Choroid plexus epithelial cell (primary cell): ENCODE measurements at regions not wholly inside any gene's neighbourhood (a gene's known extent, or its start where the extent isn't known, plus 50 kb on each side); places are given as distances from the start of the nearest gene placed in this dataset.
A peak's percentile ranks its signal among the peaks of the same experiment; 100 is the strongest.

ENCODE experiments used
- DNase-seq: peaks from one replicate; pipeline ENCODE4 v3.0.0-alpha.2; 2010; ENCODE audit warnings: low read depth
- H3K4me3 ChIP-seq: 2 replicates; pipeline ENCODE4 v1.5.1; 2011; ENCODE audit warnings: low read depth, mild to moderate bottlenecking, control low read depth, low read length, moderate library complexity
- CTCF ChIP-seq: conservative IDR thresholded peaks from 2 replicates; pipeline ENCODE4 v1.5.1; 2011; ENCODE audit warnings: low read depth, mild to moderate bottlenecking, control low read depth, inconsistent platforms, low read length, moderate library complexity

GRCh38 chr12:61490526-61491498 lies 769.4 kb upstream of the USP15 start:
- peak; percentile 1 for DNase-seq
- no peak overlapping the region for H3K4me3 ChIP-seq
- no peak for TF ChIP-seq CTCF

GRCh38 chr12:61502179-61502578 lies 758.0 kb upstream of the USP15 start:
- H3K4me3 ChIP-seq = no peak overlapping the region
- no peak for DNase-seq
- TF ChIP-seq CTCF = no peak

GRCh38 chr12:61504396-61505080 lies 755.7 kb upstream of the USP15 start:
- no peak overlapping the region for H3K4me3 ChIP-seq
- TF ChIP-seq CTCF = no peak
- DNase-seq = no peak

- no peak for DNase-seq
- no peak for TF ChIP-seq CTCF
- H3K4me3 ChIP-seq = no peak overlapping the region
Measured at GRCh38 chr12:61513499-61513898, 746.7 kb upstream of the USP15 start.

GRCh38 chr12:61514016-61514415 lies 746.2 kb upstream of the USP15 start:
- H3K4me3 ChIP-seq = no peak overlapping the region
- no peak for TF ChIP-seq CTCF
- DNase-seq = no peak

GRCh38 chr12:61521258-61521657 lies 738.9 kb upstream of the USP15 start:
- DNase-seq = no peak
- no peak for TF ChIP-seq CTCF
- H3K4me3 ChIP-seq = no peak overlapping the region
